ENCODE measurements at regions not wholly inside any gene's neighbourhood (a gene's known extent, or its start where the extent isn't known, plus 50 kb on each side); places are given as distances from the start of the nearest gene placed in this dataset.

- no peaks in the 10 kb centered on the region for H3K4me1 ChIP-seq (ENCODE audit: insufficient read depth)
- H3K27me3 ChIP-seq = no peaks in the 10 kb centered on the region
- 87% methylated on average over 7 of the region's 7 CpGs for WGBS, 3 donors
- H3K4me3 ChIP-seq = no peak overlapping the region
- intact Hi-C loops (cut with DNase I) = no loop called here
- H3K27ac ChIP-seq = no peak overlapping the region
- no peaks in the 10 kb centered on the region for H3K36me3 ChIP-seq
- DNase-seq = no peak
- no peak for TF ChIP-seq EP300 (IDR thresholded peaks at IDR 0.05)
- no peak for TF ChIP-seq POLR2A (IDR thresholded peaks at IDR 0.05)
- no peak for TF ChIP-seq CTCF (IDR thresholded peaks at IDR 0.05)
- no peaks in the 10 kb centered on the region for H3K9me3 ChIP-seq
Measured at GRCh38 chr19:57027360-57027759, 92.4 kb upstream of the USP29 start.

- 77 to 80% (median 78%) methylated on average over 2 of the region's 2 CpGs for WGBS, 3 donors
- intact Hi-C loops (cut with DNase I) = no loop called here
- DNase-seq = no peak
- Histone ChIP-seq H3K4me3 (no peak overlapping the region), H3K27me3 (no peaks in the 10 kb centered on the region), H3K4me1 (ENCODE audit: insufficient read depth) (no peaks in the 10 kb centered on the region), H3K36me3 (no peaks in the 10 kb centered on the region), H3K27ac (no peak overlapping the region), H3K9me3 (no peaks in the 10 kb centered on the region)
- no peak for TF ChIP-seq EP300 (IDR thresholded peaks at IDR 0.05)
- no peak for TF ChIP-seq POLR2A (IDR thresholded peaks at IDR 0.05)
- no peak for TF ChIP-seq CTCF (IDR thresholded peaks at IDR 0.05)
Measured at GRCh38 chr19:57028804-57029525, 90.8 kb upstream of the USP29 start.

GRCh38 chr19:57031106-57031505 is 88.7 kb upstream of the USP29 start:
- 87 to 90% (median 89%) methylated on average over 12 of the region's 12 CpGs for WGBS, 3 donors
- no peak for DNase-seq
- Histone ChIP-seq H3K4me3 (no peak overlapping the region), H3K27me3 (no peaks in the 10 kb centered on the region), H3K36me3 (no peaks in the 10 kb centered on the region), H3K9me3 (no peaks in the 10 kb centered on the region), H3K4me1 (ENCODE audit: insufficient read depth) (peaks cover 8% of the 10 kb centered on the region), H3K27ac (no peak overlapping the region)
- intact Hi-C loops (cut with DNase I) = no loop called here
- no peak for TF ChIP-seq POLR2A (IDR thresholded peaks at IDR 0.05)
- TF ChIP-seq EP300 (IDR thresholded peaks at IDR 0.05) = no peak
- no peak for TF ChIP-seq CTCF (IDR thresholded peaks at IDR 0.05)

GRCh38 chr19:57033576-57033975 is 86.2 kb upstream of the USP29 start:
- no peak for DNase-seq
- WGBS, 3 donors = 79 to 93% (median 90%) methylated on average over 8 of the region's 8 CpGs
- intact Hi-C loops (cut with DNase I) = no loop called here
- no peaks in the 10 kb centered on the region for H3K9me3 ChIP-seq
- no peaks in the 10 kb centered on the region for H3K36me3 ChIP-seq
- peaks cover 18% of the 10 kb centered on the region for H3K4me1 ChIP-seq (ENCODE audit: insufficient read depth)
- no peak for TF ChIP-seq CTCF (IDR thresholded peaks at IDR 0.05)
- TF ChIP-seq POLR2A (IDR thresholded peaks at IDR 0.05) = no peak
- no peak for TF ChIP-seq EP300 (IDR thresholded peaks at IDR 0.05)
- H3K27ac ChIP-seq = no peak overlapping the region
- H3K27me3 ChIP-seq = no peaks in the 10 kb centered on the region
- no peak overlapping the region for H3K4me3 ChIP-seq
